ENCODE measurements at regions not wholly inside any gene's neighbourhood (a gene's known extent, or its start where the extent isn't known, plus 50 kb on each side); places are given as distances from the start of the nearest gene placed in this dataset.

DNA sequence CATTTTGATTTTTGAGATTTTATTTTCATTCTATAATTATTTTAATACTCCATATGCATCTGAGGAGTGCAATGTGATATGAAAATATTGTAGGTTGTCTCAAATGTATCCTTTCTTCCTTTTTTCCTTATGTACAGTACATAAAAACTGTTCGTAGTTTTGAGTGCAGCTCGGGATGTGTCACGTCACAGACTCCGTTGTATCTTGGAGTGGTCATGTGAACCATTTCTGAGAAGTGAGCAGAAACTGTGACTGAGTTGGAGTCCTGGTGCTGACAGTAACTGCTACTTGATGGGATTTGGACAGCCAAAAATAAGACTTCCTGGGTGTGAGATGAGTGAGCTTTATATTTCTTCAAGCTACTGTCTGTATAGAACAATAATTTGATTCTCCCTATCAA, 761.4 kb upstream of the MAN1A1 start:
- H3K36me3 ChIP-seq (ENCODE audit: control insufficient read depth in 2 of 4, insufficient read depth in 4 of 4, low read length in 3 of 4): no peaks in the 10 kb centered on the region
- no peak overlapping the region for H3K18ac ChIP-seq (ENCODE audit: extremely low read depth, low read length)
- H3K9ac ChIP-seq (replicated peaks in 1 of 4; ENCODE audit: extremely low read depth in 1 of 4, low read depth in 3 of 4, low read length in 3 of 4): no peak overlapping the region
- H2BK15ac ChIP-seq (ENCODE audit: low read length): no peak overlapping the region
- H3K14ac ChIP-seq (ENCODE audit: insufficient read length): no peak overlapping the region
- no peak overlapping the region for H2BK120ac ChIP-seq (replicated peaks; ENCODE audit: low read depth, low read length)
- H2AFZ ChIP-seq (ENCODE audit: low read length): no peak overlapping the region
- 93% methylated on average over 4 of the region's 4 CpGs; no CpG with 5 or more reads in 1 of the 2 experiments for WGBS, 2 experiments (ENCODE audit: extremely low coverage in 1 of 2, insufficient coverage in 1 of 2, insufficient read length in 1 of 2, insufficient replicate concordance in 2 of 2, low coverage in 1 of 2, low lambda C conversion rate in 2 of 2, missing lambda C conversion rate in 1 of 2)
- H3K56ac ChIP-seq (replicated peaks; ENCODE audit: insufficient read length, low read depth, low read length): no peak overlapping the region
- no peak overlapping the region for H3K4me2 ChIP-seq (ENCODE audit: insufficient read depth in 1 of 2, low read depth in 2 of 2, low read length in 2 of 2)
- no peaks in the 10 kb centered on the region for H3K4me1 ChIP-seq (replicated peaks in 1 of 4; ENCODE audit: control insufficient read depth in 3 of 4, insufficient read depth in 4 of 4, low read length in 3 of 4)
- POLR2A ChIA-PET (ENCODE audit: partially characterized antibody): no interaction called here
- no peak overlapping the region for H2BK12ac ChIP-seq (ENCODE audit: low read depth, low read length)
- FAIRE-seq: no peak
- H3K79me2 ChIP-seq (ENCODE audit: control insufficient read depth in 1 of 2, insufficient read depth in 2 of 2, low read length in 2 of 2): no peaks in the 10 kb centered on the region
- CTCF ChIA-PET (ENCODE audit: partially characterized antibody): interaction anchor here (1.1 kb wide), 1 partner anchor 15 kb away, joined by 3 read pairs; no protein-coding TSS in a partner anchor
- H3K23ac ChIP-seq (ENCODE audit: insufficient read length): no peak overlapping the region
- no peak overlapping the region for H2BK5ac ChIP-seq (ENCODE audit: low read depth, low read length)
- H4K20me1 ChIP-seq (replicated peaks in 1 of 2; ENCODE audit: control insufficient read depth in 1 of 2, insufficient read depth in 2 of 2, low read length in 2 of 2): no peaks in the 10 kb centered on the region
- DNase-seq (ENCODE audit: low read depth in 1 of 2, low spot score in 2 of 2): no peak
- no peaks in the 10 kb centered on the region for H3K27me3 ChIP-seq (replicated peaks in 1 of 4; ENCODE audit: control insufficient read depth in 3 of 4, extremely low read depth in 1 of 4, insufficient read depth in 3 of 4, low read length in 3 of 4)
- no peak overlapping the region for H3K27ac ChIP-seq (ENCODE audit: low read depth, low read length)
- H3K4me3 ChIP-seq (ENCODE audit: extremely low read depth in 1 of 4, insufficient read depth in 2 of 4, low read depth in 3 of 4, low read length in 4 of 4): no peak overlapping the region
- no peak overlapping the region for H2AK5ac ChIP-seq (ENCODE audit: low read depth, low read length)
- no peak overlapping the region for H4K91ac ChIP-seq (replicated peaks; ENCODE audit: insufficient read length, low read length)
- H2BK20ac ChIP-seq (ENCODE audit: low read length): no peak overlapping the region
- no peak overlapping the region for H3K4ac ChIP-seq (replicated peaks; ENCODE audit: insufficient read length, low read depth, low read length)
- H4K5ac ChIP-seq (ENCODE audit: insufficient read length, low read depth, low read length): no peak overlapping the region
- TF ChIP-seq SP2 (IDR thresholded peaks at IDR 0.05; ENCODE audit: low read length) (no peak), TAF1 (IDR thresholded peaks at IDR 0.05; ENCODE audit: low read depth, low read length) (no peak), SAP30 (IDR thresholded peaks at IDR 0.05; ENCODE audit: insufficient read depth, insufficient replicate concordance, low read length) (no peak), RNF2 (IDR thresholded peaks at IDR 0.05; ENCODE audit: borderline replicate concordance, low read depth, low read length, missing control alignments, poor library complexity, severe bottlenecking) (no peak), CHD1 (IDR thresholded peaks at IDR 0.05; ENCODE audit: low read depth, low read length) (no peak)
- no peak overlapping the region for H4K8ac ChIP-seq (ENCODE audit: extremely low read depth, insufficient read depth, low read length)
- H3K79me1 ChIP-seq (ENCODE audit: low read depth, low read length): no peaks in the 10 kb centered on the region
- no peaks in the 10 kb centered on the region for H3K9me3 ChIP-seq (ENCODE audit: insufficient read depth in 2 of 2, low read depth in 1 of 2, low read length in 1 of 2)
- H3K23me2 ChIP-seq (ENCODE audit: low read depth, low read length): no peaks in the 10 kb centered on the region
